HG03575 (cell line): ENCODE measurements at regions not wholly inside any gene's neighbourhood (a gene's known extent, or its start where the extent isn't known, plus 50 kb on each side); places are given as distances from the start of the nearest gene placed in this dataset.
A peak's percentile ranks its signal among the peaks of the same experiment; 100 is the strongest.

ENCODE experiments used
- ATAC-seq: cut with Tn5 transposase; IDR thresholded peaks from one replicate; pipeline ENCODE4 v1.9.1; 2021; ENCODE audit not compliant: unreplicated experiment, insufficient number of reproducible peaks, low FRiP score; ENCODE audit errors: extremely low read depth

- no peak for ATAC-seq
These were observed 52.4 kb upstream of the SERINC1 start for GRCh38 chr6:122524056-122524455.

- ATAC-seq: peak; percentile 91
These were observed 58.9 kb upstream of the SERINC1 start for GRCh38 chr6:122530440-122531046.

DNA sequence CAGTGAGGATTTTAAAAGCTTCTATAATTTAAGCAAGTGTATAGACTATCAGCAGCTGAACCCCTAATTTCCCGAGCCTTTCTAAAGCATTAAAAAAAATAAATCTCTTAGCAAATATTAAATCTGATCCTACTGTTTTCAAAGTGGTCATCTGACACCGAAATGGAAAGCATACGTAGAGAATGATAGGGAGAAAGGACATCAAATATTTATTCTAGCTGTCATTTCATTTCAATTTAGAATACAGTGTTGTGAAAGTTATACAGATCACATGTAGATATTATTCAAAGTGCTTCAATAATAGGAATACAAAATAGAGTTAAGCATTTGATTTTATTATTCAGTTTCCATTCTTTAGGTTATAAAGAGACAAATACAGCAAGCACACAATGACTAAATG lies 61.9 kb upstream of the PKIB start:
- no peak for ATAC-seq

- ATAC-seq: no peak
These were observed 61.4 kb upstream of the PKIB start for GRCh38 chr6:122548820-122549219.

GRCh38 chr6:122553697-122554096 lies 56.5 kb upstream of the PKIB start:
- no peak for ATAC-seq

DNA sequence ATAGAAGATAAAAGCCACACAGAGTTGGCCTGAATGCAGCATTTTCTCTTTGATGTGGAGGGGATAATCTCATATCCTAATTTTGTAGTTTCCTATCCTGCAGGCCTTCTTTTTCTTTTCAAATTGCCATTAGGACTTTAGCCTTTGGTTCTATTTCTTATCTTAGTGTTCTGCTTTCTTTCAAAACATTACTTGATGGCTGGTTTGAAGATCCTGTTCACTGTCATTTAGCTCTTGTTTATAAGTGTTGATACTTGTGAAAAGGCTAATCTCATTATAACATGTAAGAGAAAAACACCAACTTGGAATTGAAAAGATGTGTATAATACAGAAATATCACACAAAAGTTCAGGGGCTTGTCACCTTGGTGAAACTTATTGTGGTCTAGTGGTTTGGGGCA lies 54.6 kb upstream of the PKIB start:
- ATAC-seq: no peak

- ATAC-seq: no peak
These were observed 52.1 kb upstream of the PKIB start for GRCh38 chr6:122558080-122558479.
